Ramos (cell line): ENCODE measurements at regions not wholly inside any gene's neighbourhood (a gene's known extent, or its start where the extent isn't known, plus 50 kb on each side); places are given as distances from the start of the nearest gene placed in this dataset.

ENCODE experiments used
- in situ Hi-C: fragments of 300-500 bp; cut with MboI; formaldehyde crosslinking; loops from one replicate; pipeline ENCODE4 v1.14.3; 2022; ENCODE audit warnings: low sequenced_read_pairs; ENCODE audit not compliant: unreplicated experiment

- in situ Hi-C loops, result no loop called here
Measured at GRCh38 chr5:167965710-167966109, 325.7 kb upstream of the WWC1 start.

- in situ Hi-C loops, result no loop called here
Measured at GRCh38 chr5:167966979-167967378, 324.5 kb upstream of the WWC1 start.

GRCh38 chr5:167967494-167968177 is 323.8 kb upstream of the WWC1 start:
- in situ Hi-C loops, result no loop called here

GRCh38 chr5:167968837-167969236 is 322.6 kb upstream of the WWC1 start:
- in situ Hi-C loops, result no loop called here

DNA sequence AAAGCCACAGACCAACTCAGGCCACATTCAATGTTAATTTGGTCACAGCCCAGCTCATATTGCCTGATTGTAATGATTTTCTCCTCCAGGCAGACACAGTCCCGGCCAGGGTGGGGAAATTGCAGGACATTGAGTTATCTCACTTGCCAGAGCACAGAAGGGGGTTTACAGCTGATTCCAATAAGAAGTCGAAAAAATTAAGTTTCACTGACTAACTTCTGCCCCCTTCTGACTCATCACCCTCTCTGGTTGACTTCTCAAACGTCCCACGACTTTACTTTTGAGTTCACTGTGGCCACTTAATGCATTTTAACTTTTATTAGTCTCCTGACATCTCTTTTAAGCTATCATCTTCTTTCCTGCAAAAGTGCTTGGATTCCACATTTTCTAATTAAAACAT is 321.4 kb upstream of the WWC1 start:
- in situ Hi-C loops, result no loop called here

GRCh38 chr5:167971706-167972105 is 319.7 kb upstream of the WWC1 start:
- in situ Hi-C loops, result no loop called here

- in situ Hi-C loops, result no loop called here
Measured at GRCh38 chr5:167973126-167973525, 318.3 kb upstream of the WWC1 start.

DNA sequence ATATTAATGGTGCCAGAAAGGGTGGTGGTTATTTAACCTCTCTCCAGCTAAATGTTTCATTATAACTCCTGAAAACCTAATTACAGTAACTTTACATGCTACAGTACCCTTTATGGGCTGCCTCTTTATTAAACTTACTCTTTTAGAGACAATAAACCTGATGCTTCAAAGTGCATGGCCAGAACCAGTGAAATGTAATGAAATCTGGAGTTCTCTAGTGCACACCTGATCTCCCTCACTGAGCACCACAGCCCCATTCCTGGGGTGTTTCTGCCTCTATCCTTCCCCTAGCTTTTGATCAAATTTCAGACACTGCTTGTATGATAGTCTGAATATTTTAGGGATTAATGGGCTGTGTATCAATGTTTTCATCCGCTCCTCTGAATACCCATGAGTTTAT is 306.5 kb upstream of the WWC1 start:
- in situ Hi-C loops, result no loop called here

DNA sequence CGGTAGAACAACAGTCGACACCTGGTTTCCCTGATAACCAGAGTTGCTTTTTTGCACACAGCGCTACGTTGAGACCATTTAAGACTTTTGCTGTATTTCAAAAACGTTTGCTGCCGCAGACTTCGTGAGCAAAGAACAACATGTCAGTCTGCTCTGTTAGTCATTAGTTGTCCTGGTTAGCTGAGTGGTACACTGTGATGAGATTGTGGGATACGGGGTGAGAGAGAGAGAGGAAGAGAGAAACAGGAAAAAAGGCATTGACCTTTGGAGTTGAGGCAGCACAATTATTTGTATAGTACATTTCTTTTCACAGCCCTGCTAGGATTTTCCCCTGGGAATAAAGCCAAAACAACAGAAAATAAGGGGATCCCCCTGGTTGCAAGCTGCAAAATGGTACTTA is 306.1 kb upstream of the WWC1 start:
- in situ Hi-C loops, result no loop called here

GRCh38 chr5:167987490-167988280 is 303.8 kb upstream of the WWC1 start:
- in situ Hi-C loops, result no loop called here

DNA sequence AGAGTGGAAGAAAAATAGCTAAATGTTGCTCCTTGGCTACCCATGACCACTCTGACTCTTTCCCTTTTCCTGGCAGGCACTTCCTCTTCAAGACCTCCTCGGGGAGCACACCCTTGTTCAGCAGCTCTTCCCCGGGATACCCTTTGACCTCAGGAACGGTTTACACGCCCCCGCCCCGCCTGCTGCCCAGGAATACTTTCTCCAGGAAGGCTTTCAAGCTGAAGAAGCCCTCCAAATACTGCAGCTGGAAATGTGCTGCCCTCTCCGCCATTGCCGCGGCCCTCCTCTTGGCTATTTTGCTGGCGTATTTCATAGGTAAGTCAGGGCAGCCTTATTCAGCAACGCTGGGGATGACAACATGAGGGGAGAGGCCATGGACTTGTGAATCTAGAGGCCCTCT is 298.6 kb upstream of the WWC1 start:
- in situ Hi-C loops, result no loop called here

- in situ Hi-C loops, result no loop called here
Measured at GRCh38 chr5:167993771-167994170, 297.7 kb upstream of the WWC1 start.

GRCh38 chr5:167995844-167996425 is 295.5 kb upstream of the WWC1 start:
- in situ Hi-C loops, result no loop called here

GRCh38 chr5:167998148-167998767 is 293.2 kb upstream of the WWC1 start:
- in situ Hi-C loops, result no loop called here

DNA sequence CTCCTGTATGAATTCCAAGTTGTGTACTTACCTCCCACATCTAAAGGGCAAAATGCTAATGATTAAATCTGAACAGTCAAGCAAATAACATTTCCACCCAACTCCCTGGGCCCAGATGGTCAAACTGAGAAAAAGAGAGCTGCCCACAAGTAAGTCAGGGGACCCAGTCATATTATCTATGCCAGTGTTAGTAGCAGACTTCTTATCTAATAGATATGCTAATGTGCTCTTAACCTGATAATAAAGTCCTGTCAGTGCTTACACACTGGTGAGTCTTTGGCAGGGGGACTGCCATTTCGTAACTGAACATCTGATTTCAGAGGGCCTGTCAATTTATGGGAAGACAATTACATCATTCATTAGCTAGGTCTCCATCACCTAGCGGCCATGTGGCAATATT is 292.3 kb upstream of the WWC1 start:
- in situ Hi-C loops, result no loop called here

GRCh38 chr5:168001318-168001717 is 290.1 kb upstream of the WWC1 start:
- in situ Hi-C loops, result no loop called here

- in situ Hi-C loops, result no loop called here
Measured at GRCh38 chr5:168002116-168002515, 289.3 kb upstream of the WWC1 start.

- in situ Hi-C loops, result no loop called here
Measured at GRCh38 chr5:168005093-168005492, 286.4 kb upstream of the WWC1 start.

DNA sequence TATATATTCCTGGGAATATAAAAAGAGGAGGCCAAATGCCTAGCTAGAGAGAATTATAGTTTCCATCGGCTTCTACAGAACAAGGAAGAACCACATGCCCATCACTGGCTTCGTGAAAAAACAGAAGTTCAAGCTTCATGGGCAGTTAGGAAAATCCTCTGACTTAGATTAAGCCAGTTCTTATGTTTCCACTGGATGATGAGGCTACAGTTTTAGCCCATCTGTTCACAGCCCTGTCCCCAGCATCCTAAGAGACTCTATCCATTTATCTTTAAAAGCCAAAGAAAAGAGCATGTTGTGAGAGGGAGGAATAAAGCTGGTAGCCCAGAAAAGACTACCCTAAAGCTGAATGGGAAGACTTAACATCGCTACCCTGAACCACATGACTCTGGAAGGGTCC is 285.5 kb upstream of the WWC1 start:
- in situ Hi-C loops, result no loop called here

DNA sequence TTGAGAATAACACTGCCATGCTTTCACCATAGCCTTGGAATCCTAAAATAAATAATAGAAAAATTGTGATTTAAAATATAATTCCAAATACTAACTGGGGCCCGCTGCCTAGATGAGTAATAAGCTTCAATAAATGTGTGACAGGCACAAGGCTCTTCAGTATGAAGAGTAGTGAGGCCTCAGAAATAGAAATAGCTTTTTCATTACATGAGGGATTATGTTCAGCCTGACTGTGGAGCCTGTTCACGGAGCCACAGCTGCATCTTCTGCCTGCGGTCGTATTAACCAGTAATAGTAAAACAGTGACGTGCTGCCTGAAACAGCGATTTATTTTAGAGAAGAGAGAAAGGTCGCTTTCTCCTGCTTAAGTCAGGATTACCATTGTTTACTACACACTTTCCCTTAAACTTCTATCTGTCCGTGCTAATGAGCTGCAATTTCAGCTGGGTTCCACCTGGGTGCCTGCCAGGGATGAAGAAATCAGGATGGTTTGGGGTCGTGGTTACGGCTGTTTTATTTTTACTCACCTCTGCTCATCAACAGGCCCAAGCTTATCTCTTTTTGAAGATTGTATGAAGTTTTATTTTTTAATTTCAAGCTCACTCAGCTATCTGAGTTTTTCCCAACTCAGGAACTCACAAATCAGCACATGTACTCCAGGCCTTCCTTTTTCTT is 284.9 kb upstream of the WWC1 start:
- in situ Hi-C loops, result no loop called here

DNA sequence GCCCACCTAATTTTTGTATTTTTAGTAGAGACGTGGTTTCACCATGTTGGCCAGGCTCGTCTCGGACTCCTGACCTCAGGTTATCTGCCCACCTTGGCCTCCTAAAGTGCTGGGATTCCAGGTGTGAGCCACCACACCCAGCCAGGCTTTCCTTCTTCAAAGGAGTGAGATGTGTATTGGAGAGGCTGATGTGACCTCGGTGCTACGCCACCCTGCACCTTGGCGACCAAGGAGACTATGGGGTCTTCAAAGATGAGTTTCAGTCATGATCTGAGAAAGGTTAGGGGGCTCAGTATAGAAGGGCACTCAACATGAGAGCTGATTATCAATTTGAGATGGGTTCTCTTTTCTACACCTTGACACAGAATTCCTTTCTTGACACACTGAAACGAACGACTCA is 284.2 kb upstream of the WWC1 start:
- in situ Hi-C loops, result no loop called here
